K562 (cell line): ENCODE measurements at regions not wholly inside any gene's neighbourhood (a gene's known extent, or its start where the extent isn't known, plus 50 kb on each side); places are given as distances from the start of the nearest gene placed in this dataset.

ENCODE experiments used
- HBP1 ChIP-seq: fragments of 450-650 bp; formaldehyde crosslinking; IDR thresholded peaks from 2 replicates; pipeline ENCODE4 v1.4.0; 2022; ENCODE audit warnings: missing genetic modification characterization
- LCOR ChIP-seq: sonication (generic); formaldehyde crosslinking; IDR thresholded peaks from 2 replicates; pipeline ENCODE4 v1.8.0; 2022; ENCODE audit warnings: mild to moderate bottlenecking, missing genetic modification reagents
- MNT ChIP-seq, 2 experiments: fragments of 450-650 bp; conservative IDR thresholded peaks; 2 replicates each; pipeline ENCODE4 v1.6.1; 2017; ENCODE audit warnings: mild to moderate bottlenecking in 2 of 2, moderate library complexity in 2 of 2
- MYC ChIP-seq, 2 experiments: fragments of 250-450 bp in 1 of 2; sonication (Bioruptor Pico) in 1 of 2; IDR thresholded peaks; 2 replicates each; pipeline versions ENCODE4 v1.5.1 to v1.6.1; 2012 to 2021; ENCODE audit warnings: low read depth in 2 of 2, borderline replicate concordance in 1 of 2, improper control_type of control experiment in 1 of 2, low read length in 1 of 2, mild to moderate bottlenecking in 1 of 2, moderate library complexity in 1 of 2
- PHF8 ChIP-seq: fragments of 200-600 bp; sonication (generic); IDR thresholded peaks from 2 replicates; pipeline ENCODE4 v1.6.1; 2012; ENCODE audit warnings: mixed run types, mild to moderate bottlenecking, inconsistent platforms, low read length, moderate library complexity, borderline replicate concordance
- POLR2G ChIP-seq: fragments of 200-400 bp; formaldehyde crosslinking; IDR thresholded peaks from 2 replicates; pipeline ENCODE4 v1.6.1; 2017; ENCODE audit warnings: low read depth, mild to moderate bottlenecking, antibody characterized with exemption, low read length, moderate library complexity
- SIRT6 ChIP-seq: IDR thresholded peaks from one replicate; pipeline ENCODE4 v1.6.1; 2012; ENCODE audit warnings: low read depth, mild to moderate bottlenecking, control low read depth, inconsistent platforms, low read length, moderate library complexity
- VEZF1 ChIP-seq: fragments of 200-800 bp; sonication (Bioruptor generic); IDR thresholded peaks from 2 replicates; pipeline ENCODE4 v1.6.1; 2017; ENCODE audit warnings: missing genetic modification characterization, missing compliant biosample characterization
- ZMIZ1 ChIP-seq, 2 experiments: fragments of 150-350 bp in 1 of 2; IDR thresholded peaks; 2 replicates each; pipeline ENCODE4 v1.6.1; 2012 to 2016; ENCODE audit warnings: low read depth in 2 of 2, low read length in 2 of 2, mild to moderate bottlenecking in 1 of 2, moderate library complexity in 1 of 2
- ZNF280A ChIP-seq: fragments of 450-650 bp; IDR thresholded peaks from 2 replicates; pipeline ENCODE4 v1.6.1; 2018; ENCODE audit warnings: mild to moderate bottlenecking, low read depth; ENCODE audit not compliant: partially characterized antibody
- ZNF518B ChIP-seq: fragments of 250-450 bp; sonication (Bioruptor Pico); IDR thresholded peaks from 2 replicates; pipeline ENCODE4 v1.5.0; 2021; ENCODE audit warnings: mild to moderate bottlenecking, moderate library complexity

- TF ChIP-seq SIRT6: no peak
- TF ChIP-seq ZNF518B (CRISPR knock-in tag): no peak
- TF ChIP-seq HBP1: no peak
- no peak for TF ChIP-seq VEZF1 (CRISPR knock-in tag)
- TF ChIP-seq MYC (IDR thresholded peaks at IDR 0.05; ENCODE audit: low read depth, low read length): no peak
- no peak for TF ChIP-seq MYC (CRISPR knock-in tag; IDR thresholded peaks at IDR 0.05; ENCODE audit: borderline replicate concordance, low read depth)
- no peak for TF ChIP-seq LCOR (CRISPR knock-in tag)
- no peak for TF ChIP-seq POLR2G
- TF ChIP-seq ZNF280A: no peak
- no peak for TF ChIP-seq PHF8
- TF ChIP-seq MNT (conservative IDR thresholded peaks at IDR 0.05): no peak
- no peak for TF ChIP-seq ZMIZ1 (IDR thresholded peaks at IDR 0.05; ENCODE audit: low read depth in 2 of 2, low read length in 2 of 2)
These were observed 161.6 kb upstream of the PDE4D start (continued) for GRCh38 chr5:60055168-60055567.
